ENCODE measurements at regions not wholly inside any gene's neighbourhood (a gene's known extent, or its start where the extent isn't known, plus 50 kb on each side); places are given as distances from the start of the nearest gene placed in this dataset.

GRCh38 chr13:99867535-99868257 is 103.9 kb downstream of the ZIC5 start:
- ATAC-seq = no peak
- TF ChIP-seq POLR2A (IDR thresholded peaks at IDR 0.05) = no peak
- H3K4me1 ChIP-seq = no peaks in the 10 kb centered on the region
- no peak overlapping the region for H3K4me3 ChIP-seq
- no peaks in the 10 kb centered on the region for H3K27me3 ChIP-seq
- H3K27ac ChIP-seq = no peak overlapping the region
- DNase-seq = no peak
- intact Hi-C loops (cut with DNase I) = no loop called here
- H3K36me3 ChIP-seq (replicated peaks in 1 of 2; ENCODE audit: insufficient read depth in 1 of 2, low read depth in 2 of 2) = no peaks in the 10 kb centered on the region
- WGBS, 2 donors = 90 to 91% methylated on average over 14 of the region's 14 CpGs
- H3K9me3 ChIP-seq = no peaks in the 10 kb centered on the region

- DNase-seq = no peak
- 94% methylated on average over 7 of the region's 7 CpGs for WGBS, 2 donors
- H3K27ac ChIP-seq = no peak overlapping the region
- no peak overlapping the region for H3K4me3 ChIP-seq
- no peaks in the 10 kb centered on the region for H3K27me3 ChIP-seq
- TF ChIP-seq POLR2A (IDR thresholded peaks at IDR 0.05) (no peak), CTCF (IDR thresholded peaks at IDR 0.05) (no peak)
- no peaks in the 10 kb centered on the region for H3K4me1 ChIP-seq
- ATAC-seq = no peak
- intact Hi-C loops (cut with DNase I) = no loop called here
- no peaks in the 10 kb centered on the region for H3K9me3 ChIP-seq
- no peaks in the 10 kb centered on the region for H3K36me3 ChIP-seq (replicated peaks in 1 of 2; ENCODE audit: insufficient read depth in 1 of 2, low read depth in 2 of 2)
Measured at GRCh38 chr13:99866781-99867180, 104.8 kb downstream of the ZIC5 start.

GRCh38 chr13:99865420-99865930 is 106.1 kb downstream of the ZIC5 start:
- WGBS, 2 donors = 83 to 90% methylated on average over 11 of the region's 11 CpGs
- no peaks in the 10 kb centered on the region for H3K27me3 ChIP-seq
- H3K9me3 ChIP-seq = no peaks in the 10 kb centered on the region
- no peaks in the 10 kb centered on the region for H3K4me1 ChIP-seq
- no peak for DNase-seq
- H3K36me3 ChIP-seq (replicated peaks in 1 of 2; ENCODE audit: insufficient read depth in 1 of 2, low read depth in 2 of 2) = no peaks in the 10 kb centered on the region
- TF ChIP-seq POLR2A (IDR thresholded peaks at IDR 0.05) (no peak), CTCF (IDR thresholded peaks at IDR 0.05) (no peak)
- intact Hi-C loops (cut with DNase I) = no loop called here
- ATAC-seq = no peak
- no peak overlapping the region for H3K27ac ChIP-seq
- no peak overlapping the region for H3K4me3 ChIP-seq

GRCh38 chr13:99864627-99864990 is 107.0 kb downstream of the ZIC5 start:
- Histone ChIP-seq H3K4me3 (no peak overlapping the region), H3K27me3 (no peaks in the 10 kb centered on the region), H3K9me3 (no peaks in the 10 kb centered on the region), H3K4me1 (no peaks in the 10 kb centered on the region), H3K36me3 (replicated peaks in 1 of 2; ENCODE audit: insufficient read depth in 1 of 2, low read depth in 2 of 2) (no peaks in the 10 kb centered on the region), H3K27ac (no peak overlapping the region)
- ATAC-seq = no peak
- TF ChIP-seq CTCF (IDR thresholded peaks at IDR 0.05) (no peak), POLR2A (IDR thresholded peaks at IDR 0.05) (no peak)
- DNase-seq = no peak
- WGBS, 2 donors = 78 to 80% methylated on average over 10 of the region's 10 CpGs
- intact Hi-C loops (cut with DNase I) = no loop called here

GRCh38 chr13:99863789-99864626 is 107.6 kb downstream of the ZIC5 start:
- intact Hi-C loops (cut with DNase I) = no loop called here
- Histone ChIP-seq H3K27me3 (no peaks in the 10 kb centered on the region), H3K36me3 (replicated peaks in 1 of 2; ENCODE audit: insufficient read depth in 1 of 2, low read depth in 2 of 2) (no peaks in the 10 kb centered on the region), H3K4me1 (no peaks in the 10 kb centered on the region), H3K4me3 (no peak overlapping the region), H3K27ac (no peak overlapping the region), H3K9me3 (no peaks in the 10 kb centered on the region)
- DNase-seq = no peak
- TF ChIP-seq POLR2A (IDR thresholded peaks at IDR 0.05) (no peak), CTCF (IDR thresholded peaks at IDR 0.05) (no peak)
- WGBS, 2 donors = 84 to 88% methylated on average over 14 of the region's 14 CpGs
- no peak for ATAC-seq
